Common myeloid progenitor, CD34-positive (primary cell): ENCODE measurements at regions not wholly inside any gene's neighbourhood (a gene's known extent, or its start where the extent isn't known, plus 50 kb on each side); places are given as distances from the start of the nearest gene placed in this dataset.
A peak's percentile ranks its signal among the peaks of the same experiment; 100 is the strongest.
"Not testable (repeated sequence)": the region's sequence is repeated elsewhere in the genome, so short reads cannot be mapped to it uniquely, and the experiment has no call there.

ENCODE experiments used
- CTCF ChIA-PET: fragments of 350-600 bp; sonication (Branson Sonifier 250); formaldehyde crosslinking; loops from one replicate; lab custom pipeline; 2021; ENCODE audit warnings: antibody characterized with exemption; lab: Charles Lee
- POLR2A ChIA-PET: fragments of 350-600 bp; sonication (Branson Sonifier 250); formaldehyde crosslinking; loops from one replicate; lab custom pipeline; 2021; ENCODE audit warnings: antibody characterized with exemption; lab: Charles Lee
- DNase-seq, 3 donors: peaks; one replicate each; pipeline versions ENCODE4 v3.0.0 to v3.0.0-alpha.2; 2013
- H3K27ac ChIP-seq, 2 experiments: 1 replicate in 1 of 2; 2 replicates in 1 of 2; pipeline ENCODE4 v1.7.0; 2013; ENCODE audit warnings: inconsistent platforms in 2 of 2, low read length in 2 of 2, mild to moderate bottlenecking in 2 of 2, low read depth in 1 of 2, moderate library complexity in 1 of 2; ENCODE audit not compliant: severe bottlenecking in 2 of 2, insufficient read depth in 1 of 2, poor library complexity in 1 of 2
- H3K27me3 ChIP-seq, 5 experiments: replicated peaks in 2 of 5; 1 replicate in 3 of 5; 2 replicates in 2 of 5; pipeline versions ENCODE4 v1.6.1 to v1.7.0; 2013; ENCODE audit warnings: low read length in 4 of 5, mild to moderate bottlenecking in 2 of 5, moderate library complexity in 2 of 5, inconsistent platforms in 1 of 5; ENCODE audit not compliant: insufficient read depth in 5 of 5, control insufficient read depth in 4 of 5
- H3K36me3 ChIP-seq, 4 experiments: 1 replicate in 2 of 4; 2 replicates in 2 of 4; pipeline versions ENCODE4 v1.6.1 to v1.7.0; 2013; ENCODE audit warnings: low read length in 3 of 4, control low read depth in 1 of 4, mild to moderate bottlenecking in 1 of 4; ENCODE audit not compliant: control insufficient read depth in 4 of 4, insufficient read depth in 4 of 4
- H3K4me1 ChIP-seq, 4 experiments: 1 replicate in 3 of 4; 2 replicates in 1 of 4; pipeline versions ENCODE4 v1.6.1 to v1.7.1; 2013; ENCODE audit warnings: low read length in 3 of 4, mild to moderate bottlenecking in 3 of 4, control low read depth in 1 of 4, inconsistent platforms in 1 of 4, moderate library complexity in 1 of 4; ENCODE audit not compliant: control insufficient read depth in 4 of 4, insufficient read depth in 4 of 4; ENCODE audit errors: control extremely low read depth in 1 of 4
- H3K4me3 ChIP-seq, 7 experiments: 1 replicate in 4 of 7; 2 replicates in 3 of 7; pipeline versions ENCODE4 v1.5.1 to v1.7.0; 2013; ENCODE audit warnings: mild to moderate bottlenecking in 7 of 7, low read length in 6 of 7, moderate library complexity in 6 of 7, inconsistent platforms in 2 of 7, low read depth in 2 of 7, control low read depth in 1 of 7; ENCODE audit not compliant: insufficient read depth in 4 of 7, control insufficient read depth in 1 of 7; ENCODE audit errors: extremely low read depth in 1 of 7
- H3K9me3 ChIP-seq, 5 experiments: 1 replicate in 4 of 5; 2 replicates in 1 of 5; pipeline versions ENCODE4 v1.6.1 to v1.7.1; 2013; ENCODE audit warnings: low read length in 4 of 5, mild to moderate bottlenecking in 2 of 5, inconsistent platforms in 1 of 5, low read depth in 1 of 5, moderate library complexity in 1 of 5; ENCODE audit not compliant: control insufficient read depth in 4 of 5, insufficient read depth in 2 of 5; ENCODE audit errors: control extremely low read depth in 1 of 5
- WGBS: methylation state at CpG from one replicate; pipeline ENCODE4 v1.1.5; 2013; ENCODE audit not compliant: insufficient coverage; 5-methylcytosine and 5-hydroxymethylcytosine counted together

- H3K9me3 ChIP-seq, POLR2A ChIA-PET, H3K36me3 ChIP-seq, CTCF ChIA-PET, H3K4me3 ChIP-seq, H3K27ac ChIP-seq, DNase-seq, H3K4me1 ChIP-seq, H3K27me3 ChIP-seq: not testable (repeated sequence)
- WGBS, result 97% methylated on average over 4 of the region's 6 CpGs
Measured at GRCh38 chr3:177909530-177909929, 626.7 kb upstream of the KCNMB2 start.

GRCh38 chr3:177914224-177914623, 622.0 kb upstream of the KCNMB2 start:
- Histone ChIP-seq H3K4me1 (no peaks in the 10 kb centered on the region), H3K4me3 (no peak overlapping the region), H3K9me3 (peaks cover 0 to 9% (median 6%) of the 10 kb centered on the region in 5 experiments), H3K36me3 (no peaks in the 10 kb centered on the region), H3K27me3 (no peaks in the 10 kb centered on the region), H3K27ac (no peak overlapping the region)
- 99% methylated on average over 8 of the region's 10 CpGs for WGBS
- ChIA-PET CTCF (no interaction called here), POLR2A (no interaction called here)
- no peak for DNase-seq

- DNase-seq, result no peak
- H3K4me1 ChIP-seq, result peaks cover 0 to 3% (median 0%) of the 10 kb centered on the region in 4 experiments
- no peaks in the 10 kb centered on the region for H3K36me3 ChIP-seq
- peaks cover 0 to 9% (median 6%) of the 10 kb centered on the region in 5 experiments for H3K9me3 ChIP-seq
- no peak overlapping the region for H3K27ac ChIP-seq
- no peaks in the 10 kb centered on the region for H3K27me3 ChIP-seq
- ChIA-PET POLR2A (no interaction called here), CTCF (no interaction called here)
- H3K4me3 ChIP-seq, result no peak overlapping the region
- WGBS, result no CpG with 5 or more reads among the region's 1 CpG
Measured at GRCh38 chr3:177916461-177916860, 619.8 kb upstream of the KCNMB2 start.

GRCh38 chr3:177917234-177917861, 618.9 kb upstream of the KCNMB2 start:
- Histone ChIP-seq H3K36me3 (no peaks in the 10 kb centered on the region), H3K27me3 (no peaks in the 10 kb centered on the region), H3K27ac (no peak overlapping the region), H3K9me3 (peaks cover 0 to 9% (median 6%) of the 10 kb centered on the region in 5 experiments), H3K4me1 (peaks cover 0 to 3% (median 0%) of the 10 kb centered on the region in 4 experiments), H3K4me3 (no peak overlapping the region)
- POLR2A ChIA-PET, result no interaction called here
- 98% methylated on average over 8 of the region's 8 CpGs for WGBS
- no peak for DNase-seq
- CTCF ChIA-PET, result no interaction called here

- POLR2A ChIA-PET, result no interaction called here
- H3K4me1 ChIP-seq, result peaks cover 0 to 3% (median 0%) of the 10 kb centered on the region in 4 experiments
- no peaks in the 10 kb centered on the region for H3K36me3 ChIP-seq
- H3K27ac ChIP-seq, result no peak overlapping the region
- WGBS, result 93% methylated on average over 3 of the region's 3 CpGs
- DNase-seq, result no peak
- H3K4me3 ChIP-seq, result no peak overlapping the region
- CTCF ChIA-PET, result interaction anchor here (1.1 to 1.2 kb wide), 2 partner anchors 17 to 32 kb away, joined by 3 to 4 read pairs; no protein-coding TSS in a partner anchor
- peaks cover 0 to 9% (median 5%) of the 10 kb centered on the region in 5 experiments for H3K9me3 ChIP-seq
- H3K27me3 ChIP-seq, result no peaks in the 10 kb centered on the region
Measured at GRCh38 chr3:177921153-177921552, 615.1 kb upstream of the KCNMB2 start.

- CTCF ChIA-PET, result no interaction called here
- Histone ChIP-seq H3K36me3 (no peaks in the 10 kb centered on the region), H3K27ac (no peak overlapping the region), H3K27me3 (no peaks in the 10 kb centered on the region), H3K9me3 (no peaks in the 10 kb centered on the region), H3K4me1 (peaks cover 3 to 6% (median 5%) of the 10 kb centered on the region in 4 experiments), H3K4me3 (no peak overlapping the region)
- WGBS, result 100% methylated on average over 1 of the region's 2 CpGs
- DNase-seq, result no peak
- POLR2A ChIA-PET, result no interaction called here
Measured at GRCh38 chr3:177924261-177924660, 612.0 kb upstream of the KCNMB2 start.

- ChIA-PET POLR2A (interaction anchor here (0.6 kb wide), 1 partner anchor 242 kb away, joined by 3 read pairs; no protein-coding TSS in a partner anchor), CTCF (no interaction called here)
- H3K27me3 ChIP-seq, result no peaks in the 10 kb centered on the region
- no peak overlapping the region for H3K27ac ChIP-seq
- H3K4me3 ChIP-seq, result no peak overlapping the region
- no peaks in the 10 kb centered on the region for H3K9me3 ChIP-seq
- DNase-seq, result peak in 2 of 3 donors; percentile 31 to 57
- peaks cover 12 to 20% (median 14%) of the 10 kb centered on the region in 4 experiments for H3K4me1 ChIP-seq
- WGBS, result 100% methylated on average over 1 of the region's 6 CpGs
- no peaks in the 10 kb centered on the region for H3K36me3 ChIP-seq
Measured at GRCh38 chr3:177928172-177928873, 607.9 kb upstream of the KCNMB2 start.
